ENCODE measurements at regions not wholly inside any gene's neighbourhood (a gene's known extent, or its start where the extent isn't known, plus 50 kb on each side); places are given as distances from the start of the nearest gene placed in this dataset.

DNA sequence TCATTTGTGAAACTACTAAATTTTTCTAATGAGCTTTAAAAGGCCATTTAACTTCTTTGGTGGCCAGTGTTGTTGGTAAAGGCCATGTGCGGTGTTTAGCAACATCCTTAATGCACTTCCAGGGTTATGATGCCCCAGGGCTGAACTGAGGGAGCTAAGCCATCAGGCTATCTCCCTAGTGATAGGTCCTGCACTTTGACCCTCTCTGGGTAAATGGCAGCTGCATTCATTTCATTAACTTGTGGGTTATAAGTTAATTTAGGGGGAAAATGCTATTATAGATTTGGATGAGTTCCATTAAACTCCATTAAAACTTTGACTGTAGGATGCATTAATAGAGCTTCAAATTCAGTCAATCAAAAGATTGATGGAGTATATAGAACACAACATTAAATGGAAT, 366.7 kb upstream of the ZNF717 start:
- 93 to 100% methylated on average over 1 of the region's 1 CpG for WGBS, 2 donors

GRCh38 chr3:76161856-76162255, 376.5 kb upstream of the ZNF717 start:
- H3K27me3 ChIP-seq, result no peaks in the 10 kb centered on the region
- H3K27ac ChIP-seq, result no peak overlapping the region
- DNase-seq, result no peak
- intact Hi-C loops (cut with DNase I; ENCODE audit: low total_unique reads), result no loop called here
- H3K36me3 ChIP-seq (ENCODE audit: low read depth, missing control alignments), result no peaks in the 10 kb centered on the region
- TF ChIP-seq, protein P1, sequence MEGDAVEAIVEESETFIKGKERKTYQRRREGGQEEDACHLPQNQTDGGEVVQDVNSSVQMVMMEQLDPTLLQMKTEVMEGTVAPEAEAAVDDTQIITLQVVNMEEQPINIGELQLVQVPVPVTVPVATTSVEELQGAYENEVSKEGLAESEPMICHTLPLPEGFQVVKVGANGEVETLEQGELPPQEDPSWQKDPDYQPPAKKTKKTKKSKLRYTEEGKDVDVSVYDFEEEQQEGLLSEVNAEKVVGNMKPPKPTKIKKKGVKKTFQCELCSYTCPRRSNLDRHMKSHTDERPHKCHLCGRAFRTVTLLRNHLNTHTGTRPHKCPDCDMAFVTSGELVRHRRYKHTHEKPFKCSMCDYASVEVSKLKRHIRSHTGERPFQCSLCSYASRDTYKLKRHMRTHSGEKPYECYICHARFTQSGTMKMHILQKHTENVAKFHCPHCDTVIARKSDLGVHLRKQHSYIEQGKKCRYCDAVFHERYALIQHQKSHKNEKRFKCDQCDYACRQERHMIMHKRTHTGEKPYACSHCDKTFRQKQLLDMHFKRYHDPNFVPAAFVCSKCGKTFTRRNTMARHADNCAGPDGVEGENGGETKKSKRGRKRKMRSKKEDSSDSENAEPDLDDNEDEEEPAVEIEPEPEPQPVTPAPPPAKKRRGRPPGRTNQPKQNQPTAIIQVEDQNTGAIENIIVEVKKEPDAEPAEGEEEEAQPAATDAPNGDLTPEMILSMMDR (IDR thresholded peaks at IDR 0.05), result no peak
- no peak for TF ChIP-seq POLR2A (IDR thresholded peaks at IDR 0.05)
- H3K9me3 ChIP-seq, result no peaks in the 10 kb centered on the region
- no peak overlapping the region for H3K4me3 ChIP-seq
- H3K4me1 ChIP-seq, result no peaks in the 10 kb centered on the region

More for the DNA sequence above, 366.7 kb upstream of the ZNF717 start:
- DNase-seq, result no peak
- Histone ChIP-seq H3K27ac (no peak overlapping the region), H3K9me3 (no peaks in the 10 kb centered on the region), H3K36me3 (ENCODE audit: low read depth, missing control alignments) (no peaks in the 10 kb centered on the region), H3K4me3 (no peak overlapping the region), H3K4me1 (no peaks in the 10 kb centered on the region), H3K27me3 (no peaks in the 10 kb centered on the region)
- intact Hi-C loops (cut with DNase I; ENCODE audit: low total_unique reads), result no loop called here
- no peak for TF ChIP-seq POLR2A (IDR thresholded peaks at IDR 0.05)
- TF ChIP-seq, protein P1 (IDR thresholded peaks at IDR 0.05), result no peak

DNA sequence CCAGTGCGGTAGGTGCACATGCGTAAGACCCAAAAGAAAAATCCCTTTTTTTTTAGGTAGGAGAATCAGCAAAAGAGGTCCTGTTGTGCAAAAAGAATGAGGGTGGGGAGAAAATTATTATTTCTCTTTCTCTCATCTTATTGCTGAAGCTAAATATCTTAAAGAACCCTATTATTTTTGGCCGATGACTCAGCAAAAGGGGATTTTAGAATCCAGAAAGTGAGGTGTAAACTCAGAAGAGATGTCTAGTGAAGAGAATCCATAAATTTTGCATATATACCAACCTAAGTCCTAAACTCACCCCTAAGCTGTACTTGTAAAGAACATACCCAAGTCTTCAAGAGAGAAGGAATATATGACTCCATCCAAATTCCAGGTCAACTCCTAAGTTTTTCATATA, 386.3 kb upstream of the ZNF717 start:
- 89% methylated on average over 3 of the region's 3 CpGs for WGBS, 2 donors
- Histone ChIP-seq H3K27ac (no peak overlapping the region), H3K9me3 (no peaks in the 10 kb centered on the region), H3K36me3 (ENCODE audit: low read depth, missing control alignments) (no peaks in the 10 kb centered on the region), H3K27me3 (no peaks in the 10 kb centered on the region), H3K4me3 (no peak overlapping the region), H3K4me1 (no peaks in the 10 kb centered on the region)
- no peak for TF ChIP-seq POLR2A (IDR thresholded peaks at IDR 0.05)
- TF ChIP-seq, protein P1 (IDR thresholded peaks at IDR 0.05), result no peak
- intact Hi-C loops (cut with DNase I; ENCODE audit: low total_unique reads), result no loop called here
- DNase-seq, result no peak

DNA sequence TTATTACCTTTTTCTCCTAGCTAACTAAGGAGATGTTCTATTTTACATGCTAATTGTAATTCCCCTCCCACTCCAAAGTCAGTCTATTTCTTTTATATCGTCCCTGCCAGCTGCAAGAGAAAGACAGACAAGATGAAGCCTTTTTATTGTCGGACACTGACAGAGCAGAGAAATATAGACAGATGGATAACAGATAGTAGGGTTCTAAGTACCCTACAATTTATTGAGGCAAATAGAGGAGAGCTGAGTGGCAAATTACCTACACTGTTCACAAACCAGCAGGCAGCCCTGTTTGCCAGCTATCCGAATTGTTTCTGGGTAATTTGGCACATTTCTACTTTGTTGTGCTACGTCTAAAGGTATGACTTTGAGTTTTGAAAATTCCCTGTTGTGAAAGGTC, 392.3 kb upstream of the ZNF717 start:
- Histone ChIP-seq H3K36me3 (ENCODE audit: low read depth, missing control alignments) (no peaks in the 10 kb centered on the region), H3K27me3 (no peaks in the 10 kb centered on the region), H3K9me3 (no peaks in the 10 kb centered on the region), H3K27ac (no peak overlapping the region), H3K4me3 (no peak overlapping the region), H3K4me1 (no peaks in the 10 kb centered on the region)
- TF ChIP-seq POLR2A (IDR thresholded peaks at IDR 0.05), result no peak
- TF ChIP-seq, protein P1 (IDR thresholded peaks at IDR 0.05), result no peak
- intact Hi-C loops (cut with DNase I; ENCODE audit: low total_unique reads), result no loop called here
- DNase-seq, result no peak
- WGBS, 2 donors, result 72 to 78% methylated on average over 4 of the region's 4 CpGs

- intact Hi-C loops (cut with DNase I; ENCODE audit: low total_unique reads), result no loop called here
- no peaks in the 10 kb centered on the region for H3K9me3 ChIP-seq
Measured at GRCh38 chr3:76178412-76178811, 393.1 kb upstream of the ZNF717 start.

More at GRCh38 chr3:76178412-76178811, 393.1 kb upstream of the ZNF717 start:
- no peaks in the 10 kb centered on the region for H3K4me1 ChIP-seq
- no peak for DNase-seq
- no peak overlapping the region for H3K27ac ChIP-seq
- no peaks in the 10 kb centered on the region for H3K27me3 ChIP-seq
- WGBS, 2 donors, result 80 to 87% methylated on average over 3 of the region's 3 CpGs
- no peak for TF ChIP-seq POLR2A (IDR thresholded peaks at IDR 0.05)
- TF ChIP-seq, protein P1 (IDR thresholded peaks at IDR 0.05), result no peak
- no peaks in the 10 kb centered on the region for H3K36me3 ChIP-seq (ENCODE audit: low read depth, missing control alignments)
- no peak overlapping the region for H3K4me3 ChIP-seq

Measured in testis (tissue), 2 donors.